GM19240 (cell line): ENCODE measurements at regions not wholly inside any gene's neighbourhood (a gene's known extent, or its start where the extent isn't known, plus 50 kb on each side); places are given as distances from the start of the nearest gene placed in this dataset.

Source experiments
- DNase-seq: peaks from one replicate; pipeline ENCODE4 v3.0.0; 2011; ENCODE audit warnings: low spot score; ENCODE audit not compliant: insufficient read length

- DNase-seq = no peak
These were observed 297.2 kb upstream of the TARS1 start for GRCh38 chr5:33143405-33144123.

DNA sequence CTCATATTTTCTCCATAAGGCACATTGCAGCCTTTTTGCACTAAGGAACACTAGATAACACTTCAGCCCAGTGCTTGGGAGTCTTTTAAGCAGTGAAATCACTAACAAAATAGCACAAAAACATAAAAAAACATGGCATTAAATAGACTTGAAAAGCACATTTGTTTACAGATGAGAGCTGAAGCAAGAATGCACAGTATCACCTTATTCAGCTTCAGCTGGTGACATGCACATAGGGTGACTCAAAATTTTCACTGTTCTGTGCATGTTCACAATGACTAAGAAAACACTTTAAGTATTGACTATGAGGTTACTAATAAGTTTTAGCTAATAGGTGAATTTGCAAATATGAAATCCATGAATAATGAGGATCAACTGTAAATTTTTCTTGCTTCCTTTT is 293.9 kb upstream of the TARS1 start:
- DNase-seq = no peak

GRCh38 chr5:33148076-33148513 is 292.7 kb upstream of the TARS1 start:
- no peak for DNase-seq

GRCh38 chr5:33153372-33153771 is 287.4 kb upstream of the TARS1 start:
- no peak for DNase-seq

DNA sequence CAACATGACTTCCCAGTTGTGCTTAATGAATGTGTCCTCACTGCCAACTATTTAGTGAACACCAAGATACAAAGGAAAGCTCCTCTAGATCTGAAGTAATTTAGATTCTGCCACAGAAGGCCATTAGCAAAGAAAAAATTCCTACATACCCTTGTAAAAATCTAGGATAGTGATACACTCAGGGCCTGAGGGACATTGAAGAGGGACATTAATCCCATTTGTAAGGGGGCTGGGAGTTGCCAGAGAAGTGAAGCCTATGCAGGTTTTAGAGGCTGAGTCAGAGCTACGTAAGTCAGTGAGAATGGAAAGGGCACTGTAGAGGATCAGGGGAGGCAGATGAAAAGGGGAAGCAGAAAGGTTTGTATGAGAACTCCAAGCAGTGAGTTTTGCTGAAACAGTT is 286.9 kb upstream of the TARS1 start:
- DNase-seq = no peak

DNA sequence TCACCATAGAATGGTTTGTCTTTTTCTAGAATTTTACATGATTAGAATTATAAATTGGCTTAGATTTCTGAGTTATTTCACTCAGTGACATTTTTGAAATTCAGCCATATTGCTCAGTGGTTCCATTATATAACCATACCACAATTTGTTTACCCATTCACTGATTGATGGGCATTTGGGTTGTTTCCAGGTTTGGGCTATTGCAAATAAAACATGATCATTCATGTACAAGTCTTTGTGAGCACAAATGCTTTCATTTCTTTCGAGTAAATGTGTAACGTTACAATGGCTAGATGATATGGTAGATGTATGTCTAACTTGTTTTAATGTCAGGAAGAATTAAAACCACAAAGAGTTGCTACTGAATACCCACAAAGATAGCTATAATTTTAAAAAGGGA is 279.9 kb upstream of the TARS1 start:
- DNase-seq = no peak

DNA sequence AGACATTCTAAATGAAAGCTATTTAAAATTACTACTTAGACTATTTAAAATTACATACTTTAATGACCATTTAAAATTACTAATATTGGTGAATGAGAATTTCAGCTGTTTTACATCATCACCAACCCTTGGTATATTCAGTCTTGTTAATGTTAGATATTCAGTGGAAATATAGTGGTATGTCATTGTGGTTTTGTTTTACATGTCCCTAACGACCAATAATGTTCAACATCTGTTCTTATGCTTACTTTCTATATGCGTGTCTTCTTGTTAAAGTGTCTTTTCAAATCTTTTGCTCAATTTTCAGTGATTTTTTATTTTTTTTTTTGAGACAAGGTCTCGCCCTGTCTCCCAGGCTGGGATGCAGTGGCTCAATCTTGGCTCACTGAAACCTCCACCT is 279.3 kb upstream of the TARS1 start:
- no peak for DNase-seq

DNA sequence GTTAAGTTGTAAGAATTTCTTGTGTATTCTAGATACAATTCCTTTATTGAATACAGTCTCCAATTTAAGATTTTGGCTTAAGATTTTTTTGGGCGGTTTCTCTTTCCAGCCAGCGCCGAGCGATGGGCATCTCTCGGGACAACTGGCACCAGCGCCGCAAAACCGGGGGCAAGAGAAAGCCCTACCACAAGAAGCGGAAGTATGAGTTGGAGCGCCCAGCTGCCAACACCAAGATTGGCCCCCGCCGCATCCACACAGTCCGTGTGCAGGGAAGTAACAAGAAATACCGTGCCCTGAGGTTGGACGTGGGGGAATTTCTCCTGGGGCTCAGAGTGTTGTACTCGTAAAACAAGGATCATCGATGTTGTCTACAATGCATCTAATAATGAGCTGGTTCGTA is 278.7 kb upstream of the TARS1 start:
- DNase-seq = no peak

GRCh38 chr5:33166522-33166921 is 274.2 kb upstream of the TARS1 start:
- DNase-seq = no peak

- DNase-seq = no peak
These were observed 273.8 kb upstream of the TARS1 start for GRCh38 chr5:33166948-33167347.

DNA sequence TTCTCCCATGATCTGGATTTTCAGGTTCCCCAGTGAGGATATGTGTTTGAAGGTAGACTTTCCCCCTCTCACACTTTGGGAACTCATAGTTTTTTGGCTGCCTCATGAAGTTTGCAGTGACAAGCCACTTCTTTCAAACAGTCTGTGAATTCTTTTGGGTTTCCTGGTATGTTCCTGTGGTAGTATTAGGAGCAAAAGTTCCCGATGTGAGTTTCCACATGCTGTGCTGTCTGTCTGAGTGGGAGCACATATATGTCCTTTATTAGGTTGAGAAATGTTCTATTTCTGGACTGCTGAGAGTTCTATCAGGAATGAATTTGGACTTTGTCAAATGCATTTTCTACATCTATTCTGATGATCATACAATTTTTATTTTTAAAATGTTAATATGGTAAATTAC is 273.2 kb upstream of the TARS1 start:
- no peak for DNase-seq

GRCh38 chr5:33170411-33170810 is 270.4 kb upstream of the TARS1 start:
- no peak for DNase-seq

DNA sequence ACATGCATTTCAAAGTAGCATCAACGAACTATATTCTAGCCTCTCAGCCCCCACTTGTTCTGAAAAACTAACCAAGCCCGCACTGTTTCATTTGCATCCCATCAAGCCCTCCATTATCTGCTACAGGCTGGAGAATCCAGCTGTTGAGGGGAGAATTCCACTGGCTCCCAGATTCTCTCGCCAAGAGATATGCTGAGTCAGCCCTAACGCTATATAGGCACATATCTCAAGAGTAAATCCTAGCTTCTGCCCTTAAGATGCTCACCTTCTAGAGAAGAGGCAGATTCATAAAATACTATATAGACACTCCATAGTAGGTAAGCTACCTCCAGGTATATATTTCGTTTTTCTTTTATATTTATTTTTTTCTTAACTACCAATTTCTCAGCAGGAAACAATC is 266.4 kb upstream of the TARS1 start:
- DNase-seq = no peak

GRCh38 chr5:33179301-33179700 is 261.5 kb upstream of the TARS1 start:
- no peak for DNase-seq

- no peak for DNase-seq
These were observed 259.9 kb upstream of the TARS1 start for GRCh38 chr5:33180900-33181299.

- DNase-seq = no peak
These were observed 257.8 kb upstream of the TARS1 start for GRCh38 chr5:33182986-33183385.

- DNase-seq = no peak
These were observed 256.4 kb upstream of the TARS1 start for GRCh38 chr5:33184367-33184766.

GRCh38 chr5:33188089-33188488 is 252.7 kb upstream of the TARS1 start:
- no peak for DNase-seq

DNA sequence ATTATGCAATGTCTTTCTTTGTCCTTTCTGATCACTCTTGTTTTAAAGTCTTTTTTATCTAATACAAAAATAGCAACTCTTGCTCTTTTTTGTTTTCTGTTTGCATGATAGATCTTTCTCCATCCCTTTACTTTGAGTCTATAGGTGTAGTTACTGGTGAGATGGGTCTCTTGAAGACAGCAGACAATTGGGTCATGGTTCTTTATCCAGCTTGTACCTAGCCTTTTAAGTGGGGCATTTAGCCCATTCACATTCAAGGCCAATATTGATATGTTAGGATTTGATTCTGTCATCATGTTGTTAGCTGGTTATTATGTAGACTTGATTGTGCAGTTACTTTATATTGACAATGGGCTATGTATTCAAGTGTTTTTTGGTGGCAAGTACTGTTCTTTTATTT is 245.9 kb upstream of the TARS1 start:
- no peak for DNase-seq

DNA sequence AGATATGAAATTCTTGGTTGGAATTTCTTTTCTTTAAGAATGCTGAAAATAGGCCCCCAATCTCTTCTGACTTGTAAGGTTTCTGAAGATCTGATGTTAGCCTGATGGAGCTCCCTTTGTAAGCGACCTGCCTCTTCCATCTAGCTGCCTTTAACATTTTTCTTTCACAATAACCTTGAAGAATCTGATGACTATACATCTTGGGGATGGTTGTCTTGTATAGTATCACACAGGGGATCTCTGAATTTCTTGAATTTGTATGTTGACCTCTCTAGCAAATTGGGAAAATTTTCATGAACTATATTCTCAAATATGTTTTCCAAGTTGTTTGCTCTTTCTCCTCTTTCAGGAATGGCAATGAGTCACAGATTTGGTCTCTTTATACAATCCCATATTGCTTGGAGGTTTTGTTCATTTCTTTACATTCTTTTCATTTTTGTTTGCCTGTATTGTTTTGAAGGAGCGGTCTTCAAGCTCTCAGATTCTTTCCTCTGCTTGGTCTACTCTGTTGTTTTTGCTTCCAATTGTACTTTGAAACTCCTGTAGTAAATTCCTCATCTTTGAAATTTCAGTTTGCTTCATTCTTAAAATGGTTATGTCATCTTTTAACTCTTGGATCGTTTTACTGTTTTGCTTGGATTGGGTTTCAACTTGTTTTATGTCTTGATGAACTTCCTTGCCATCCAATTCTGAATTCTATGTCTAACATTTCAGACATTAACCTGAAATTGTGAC is 245.2 kb upstream of the TARS1 start:
- DNase-seq = no peak

DNA sequence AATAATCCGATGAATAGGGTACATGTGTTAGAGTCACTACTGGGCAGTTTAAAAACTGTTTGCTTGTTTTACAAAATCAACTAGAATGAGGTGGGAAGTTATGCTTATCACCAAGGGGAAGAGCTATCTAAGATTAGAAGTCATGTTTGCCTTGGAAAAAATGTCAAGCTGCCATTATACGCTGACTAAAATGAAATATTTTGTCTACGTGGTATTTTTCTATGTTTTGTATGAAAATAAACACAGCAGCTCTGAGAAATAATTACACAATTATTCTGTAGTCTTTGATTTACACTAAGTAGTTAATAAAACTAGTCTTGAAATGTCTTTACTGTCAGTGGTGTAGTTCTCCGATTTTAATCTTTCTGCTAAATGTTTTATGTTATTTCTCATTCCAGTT is 241.9 kb upstream of the TARS1 start:
- no peak for DNase-seq

DNA sequence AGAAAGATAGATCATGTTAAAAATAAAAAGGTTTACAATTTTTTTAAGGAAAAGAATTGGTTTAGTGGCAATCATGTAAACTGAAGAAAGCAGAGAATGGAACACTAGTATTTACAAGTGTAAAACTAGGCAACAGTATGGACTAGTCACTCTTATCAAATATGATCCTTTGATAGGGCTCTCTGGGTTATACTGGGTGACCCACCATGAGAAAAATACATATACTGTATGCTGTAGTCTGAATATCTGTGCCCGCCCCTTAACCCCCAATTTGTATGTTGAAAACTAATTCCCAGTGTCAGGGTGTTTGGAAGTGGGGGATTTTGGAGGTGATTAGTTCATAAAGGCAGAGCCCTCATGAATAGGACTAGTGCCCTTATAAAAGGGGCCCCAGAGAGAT is 236.8 kb upstream of the TARS1 start:
- DNase-seq = no peak

DNA sequence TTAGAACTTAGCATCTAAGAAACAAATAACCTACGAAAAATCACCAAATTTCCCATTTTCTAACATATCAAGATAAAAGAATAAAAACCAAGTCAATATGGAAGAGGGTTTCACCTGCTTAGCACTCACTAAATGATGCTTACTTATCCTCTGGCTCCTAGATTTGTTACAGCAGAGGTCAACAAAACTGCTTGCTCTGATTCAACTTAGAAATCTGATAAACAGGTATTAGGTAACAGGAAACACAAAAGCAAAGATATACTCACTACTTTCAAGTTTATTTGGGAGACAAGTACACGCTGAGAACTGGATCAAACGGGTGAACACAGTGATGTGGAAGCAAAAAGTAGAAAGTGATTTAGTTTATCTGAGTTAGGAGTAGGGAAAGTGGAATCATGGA is 235.7 kb upstream of the TARS1 start:
- no peak for DNase-seq
